NB4 (cell line): ENCODE measurements at regions not wholly inside any gene's neighbourhood (a gene's known extent, or its start where the extent isn't known, plus 50 kb on each side); places are given as distances from the start of the nearest gene placed in this dataset.

Source experiments
- CTCF ChIP-seq: IDR thresholded peaks from one replicate; pipeline ENCODE4 v1.5.1; 2012; ENCODE audit warnings: low read depth, low read length
- MYC ChIP-seq: IDR thresholded peaks from 2 replicates; pipeline ENCODE4 v1.6.1; 2011; ENCODE audit warnings: low read depth, low read length
- POLR2A ChIP-seq: IDR thresholded peaks from 2 replicates; pipeline ENCODE4 v1.6.1; 2011; ENCODE audit warnings: mild to moderate bottlenecking; ENCODE audit not compliant: insufficient read length; ENCODE audit errors: extremely low read depth

- TF ChIP-seq CTCF (no peak), MYC (no peak), POLR2A (no peak)
These were observed 450.7 kb upstream of the OPRM1 start for GRCh38 chr6:153588330-153588729.
